ENCODE measurements at regions not wholly inside any gene's neighbourhood (a gene's known extent, or its start where the extent isn't known, plus 50 kb on each side); places are given as distances from the start of the nearest gene placed in this dataset.

GRCh38 chr11:23087407-23087806 lies 227.1 kb upstream of the CCDC179 start:
- POLR2A ChIA-PET: no interaction called here

GRCh38 chr11:23090659-23091058 lies 230.4 kb upstream of the CCDC179 start:
- H3K27ac ChIP-seq (ENCODE audit: low read depth in 1 of 2, low read length in 2 of 2): no peak overlapping the region
- ChIA-PET CTCF (no interaction called here), POLR2A (no interaction called here)
- Mint-ChIP-seq H3K4me3 (no peak overlapping the region), H3K9me3 (no peaks in the 10 kb centered on the region), H3K27me3 (no peaks in the 10 kb centered on the region), H3K4me1 (ENCODE audit: low read depth) (no peaks in the 10 kb centered on the region), H3K36me3 (ENCODE audit: low read depth) (no peaks in the 10 kb centered on the region), H3K27ac (no peak overlapping the region)
- DNase-seq: no peak
- no peak overlapping the region for H3K4me3 ChIP-seq (ENCODE audit: low read length)
- no peaks in the 10 kb centered on the region for H3K27me3 ChIP-seq (ENCODE audit: control insufficient read depth in 1 of 2, insufficient read depth in 2 of 2, low read length in 2 of 2)
- peaks cover 0 to 4% of the 10 kb centered on the region in 2 experiments for H3K9me3 ChIP-seq (ENCODE audit: control insufficient read depth in 1 of 2, insufficient read depth in 1 of 2, low read length in 2 of 2)
- H3K36me3 ChIP-seq (ENCODE audit: insufficient read depth, low read length): no peaks in the 10 kb centered on the region
- no peak for TF ChIP-seq CTCF (IDR thresholded peaks at IDR 0.05)
- intact Hi-C loops (cut with DNase I, micrococcal nuclease): no loop called here
- no peak for ATAC-seq (ENCODE audit: poor library complexity)
- H3K4me1 ChIP-seq (ENCODE audit: insufficient read depth, low read length): no peaks in the 10 kb centered on the region

More at GRCh38 chr11:23087407-23087806, 227.1 kb upstream of the CCDC179 start:
- H3K9me3 Mint-ChIP-seq: no peaks in the 10 kb centered on the region
- no peaks in the 10 kb centered on the region for H3K36me3 Mint-ChIP-seq (ENCODE audit: low read depth)
- CTCF ChIA-PET: no interaction called here
- Histone ChIP-seq H3K27ac (ENCODE audit: low read depth in 1 of 2, low read length in 2 of 2) (no peak overlapping the region), H3K4me3 (ENCODE audit: low read length) (no peak overlapping the region), H3K4me1 (ENCODE audit: insufficient read depth, low read length) (no peaks in the 10 kb centered on the region), H3K9me3 (ENCODE audit: control insufficient read depth in 1 of 2, insufficient read depth in 1 of 2, low read length in 2 of 2) (peaks cover 0 to 5% of the 10 kb centered on the region in 2 experiments), H3K36me3 (ENCODE audit: insufficient read depth, low read length) (no peaks in the 10 kb centered on the region), H3K27me3 (ENCODE audit: control insufficient read depth in 1 of 2, insufficient read depth in 2 of 2, low read length in 2 of 2) (no peaks in the 10 kb centered on the region)
- intact Hi-C loops (cut with DNase I, micrococcal nuclease): no loop called here
- no peak for ATAC-seq (ENCODE audit: poor library complexity)
- H3K4me3 Mint-ChIP-seq: no peak overlapping the region
- TF ChIP-seq CTCF (IDR thresholded peaks at IDR 0.05): no peak
- no peak for DNase-seq
- H3K4me1 Mint-ChIP-seq (ENCODE audit: low read depth): no peaks in the 10 kb centered on the region
- no peaks in the 10 kb centered on the region for H3K27me3 Mint-ChIP-seq
- no peak overlapping the region for H3K27ac Mint-ChIP-seq

GRCh38 chr11:23095650-23096189 lies 235.4 kb upstream of the CCDC179 start:
- TF ChIP-seq CTCF (IDR thresholded peaks at IDR 0.05): no peak
- no peaks in the 10 kb centered on the region for H3K27me3 Mint-ChIP-seq
- H3K4me1 Mint-ChIP-seq (ENCODE audit: low read depth): no peaks in the 10 kb centered on the region
- no peak overlapping the region for H3K4me3 Mint-ChIP-seq
- no peaks in the 10 kb centered on the region for H3K9me3 Mint-ChIP-seq
- ATAC-seq (ENCODE audit: poor library complexity) (no peak), DNase-seq (no peak)
- intact Hi-C loops (cut with DNase I, micrococcal nuclease): no loop called here
- ChIA-PET POLR2A (no interaction called here), CTCF (no interaction called here)
- no peaks in the 10 kb centered on the region for H3K4me1 ChIP-seq (ENCODE audit: insufficient read depth, low read length)
- H3K9me3 ChIP-seq (ENCODE audit: control insufficient read depth in 1 of 2, insufficient read depth in 1 of 2, low read length in 2 of 2): peaks cover 0 to 4% of the 10 kb centered on the region in 2 experiments
- H3K27me3 ChIP-seq (ENCODE audit: control insufficient read depth in 1 of 2, insufficient read depth in 2 of 2, low read length in 2 of 2): no peaks in the 10 kb centered on the region
- no peaks in the 10 kb centered on the region for H3K36me3 Mint-ChIP-seq (ENCODE audit: low read depth)
- H3K27ac Mint-ChIP-seq: no peak overlapping the region
- no peaks in the 10 kb centered on the region for H3K36me3 ChIP-seq (ENCODE audit: insufficient read depth, low read length)
- H3K27ac ChIP-seq (ENCODE audit: low read depth in 1 of 2, low read length in 2 of 2): no peak overlapping the region
- H3K4me3 ChIP-seq (ENCODE audit: low read length): no peak overlapping the region
